ENCODE measurements at regions not wholly inside any gene's neighbourhood (a gene's known extent, or its start where the extent isn't known, plus 50 kb on each side); places are given as distances from the start of the nearest gene placed in this dataset.

DNA sequence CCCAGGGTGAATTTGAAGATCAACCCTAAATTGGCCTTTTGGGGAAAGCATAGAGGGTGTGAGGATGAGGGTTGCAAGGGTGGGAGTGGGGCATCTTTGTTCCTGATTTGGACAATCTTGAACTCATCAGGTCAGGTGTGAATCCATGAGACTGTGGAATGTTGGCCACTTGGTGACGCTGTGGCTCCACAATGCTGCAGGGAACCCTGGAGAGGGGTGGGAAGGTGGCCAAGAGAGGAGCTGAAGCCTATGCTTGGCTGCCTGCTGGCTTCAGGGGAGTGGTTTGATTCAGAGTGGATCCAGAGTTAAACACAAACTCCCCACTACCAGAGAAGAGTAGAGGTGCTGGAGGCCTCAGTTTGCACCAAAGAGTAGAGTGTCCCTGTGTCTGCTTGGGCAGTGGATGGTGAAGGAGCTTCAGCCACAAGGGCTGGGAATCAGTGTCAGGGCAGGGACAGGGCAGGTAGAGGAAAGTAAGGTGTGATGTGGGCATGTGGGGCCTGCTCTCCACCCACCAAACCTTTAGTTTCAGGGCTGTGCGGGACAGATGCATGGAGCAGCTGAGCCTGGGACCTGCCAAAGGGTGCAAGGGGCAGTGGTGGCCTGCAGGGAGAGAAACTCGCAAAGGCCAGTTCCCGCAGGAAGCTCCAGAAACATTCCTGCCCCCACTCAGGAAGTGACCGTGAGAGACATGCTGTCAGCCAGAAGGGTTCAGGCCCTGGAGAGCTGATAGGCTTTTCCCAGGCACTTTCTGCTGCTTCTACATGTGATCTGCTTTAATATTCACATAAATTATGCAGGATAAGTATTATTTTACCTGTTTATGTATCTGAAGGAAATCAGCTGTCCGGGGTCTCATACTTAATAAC lies 81.0 kb upstream of the PRSS58 start:
- H3K36me3 ChIP-seq = no peaks in the 10 kb centered on the region
- H3K9me3 ChIP-seq = no peaks in the 10 kb centered on the region
- WGBS, 5 donors = 50 to 73% (median 58%) methylated on average over 5 to 6 of the region's 6 CpGs
- TF ChIP-seq POLR2AphosphoS5 (IDR thresholded peaks at IDR 0.05) (no peak), POLR2A (IDR thresholded peaks at IDR 0.05) (no peak)
- TF ChIP-seq, protein P1, sequence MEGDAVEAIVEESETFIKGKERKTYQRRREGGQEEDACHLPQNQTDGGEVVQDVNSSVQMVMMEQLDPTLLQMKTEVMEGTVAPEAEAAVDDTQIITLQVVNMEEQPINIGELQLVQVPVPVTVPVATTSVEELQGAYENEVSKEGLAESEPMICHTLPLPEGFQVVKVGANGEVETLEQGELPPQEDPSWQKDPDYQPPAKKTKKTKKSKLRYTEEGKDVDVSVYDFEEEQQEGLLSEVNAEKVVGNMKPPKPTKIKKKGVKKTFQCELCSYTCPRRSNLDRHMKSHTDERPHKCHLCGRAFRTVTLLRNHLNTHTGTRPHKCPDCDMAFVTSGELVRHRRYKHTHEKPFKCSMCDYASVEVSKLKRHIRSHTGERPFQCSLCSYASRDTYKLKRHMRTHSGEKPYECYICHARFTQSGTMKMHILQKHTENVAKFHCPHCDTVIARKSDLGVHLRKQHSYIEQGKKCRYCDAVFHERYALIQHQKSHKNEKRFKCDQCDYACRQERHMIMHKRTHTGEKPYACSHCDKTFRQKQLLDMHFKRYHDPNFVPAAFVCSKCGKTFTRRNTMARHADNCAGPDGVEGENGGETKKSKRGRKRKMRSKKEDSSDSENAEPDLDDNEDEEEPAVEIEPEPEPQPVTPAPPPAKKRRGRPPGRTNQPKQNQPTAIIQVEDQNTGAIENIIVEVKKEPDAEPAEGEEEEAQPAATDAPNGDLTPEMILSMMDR (IDR thresholded peaks at IDR 0.05 in 8 of 11, conservative IDR thresholded peaks at IDR 0.05 in 3 of 11) = no peak
- no peaks in the 10 kb centered on the region for H3K27me3 ChIP-seq (replicated peaks in 1 of 7)
- H3K4me1 ChIP-seq = no peaks in the 10 kb centered on the region
- no peak overlapping the region for H3K4me3 ChIP-seq
- H3K27ac ChIP-seq = no peak overlapping the region
- DNase-seq = no peak
- intact Hi-C loops (cut with DNase I; ENCODE audit: low total_unique reads) = no loop called here

DNA sequence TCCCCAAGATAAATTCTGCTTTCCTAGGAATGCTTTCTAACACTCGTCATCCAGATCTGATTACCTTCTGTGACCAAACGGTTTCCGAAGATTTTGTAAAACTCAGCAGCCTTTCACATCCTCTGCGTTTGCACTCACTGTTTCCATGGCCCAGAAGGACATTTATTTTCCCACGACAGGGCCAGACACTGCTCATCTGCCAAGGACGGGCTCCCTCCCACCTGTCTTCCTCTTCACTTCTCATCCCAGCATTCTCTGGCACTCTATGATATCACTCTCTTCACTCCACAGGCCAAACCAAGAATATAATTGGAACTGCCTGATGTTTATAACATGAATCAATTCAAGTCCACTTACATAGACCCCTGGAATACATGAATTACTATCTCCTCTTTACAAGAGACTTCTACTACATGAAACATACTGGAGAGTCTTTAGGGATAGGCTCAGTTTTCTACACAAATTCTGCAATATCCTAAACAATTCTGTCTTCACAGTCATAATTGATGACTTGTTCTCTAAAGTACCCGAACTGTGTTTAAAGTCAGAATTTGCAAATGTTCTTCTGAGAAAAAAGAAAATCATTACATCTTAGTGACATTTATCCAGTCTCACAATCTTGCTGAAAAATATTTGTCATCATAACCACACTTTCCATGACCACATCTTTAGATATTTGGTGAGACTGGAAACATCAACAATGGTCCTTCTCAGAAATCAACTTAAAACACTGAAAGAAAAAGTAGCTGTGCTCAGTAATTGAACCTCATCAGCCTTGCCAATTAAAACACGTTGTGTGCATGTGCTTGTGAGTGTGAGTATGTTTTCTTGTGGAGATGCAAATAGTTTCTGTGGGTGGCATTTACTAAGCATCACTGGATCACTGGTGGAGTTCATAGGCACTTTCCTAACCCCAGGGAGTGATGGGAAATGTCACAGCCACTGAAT lies 79.5 kb upstream of the PRSS58 start:
- TF ChIP-seq, protein P1 (IDR thresholded peaks at IDR 0.05 in 8 of 11, conservative IDR thresholded peaks at IDR 0.05 in 3 of 11) = no peak
- no peak for TF ChIP-seq POLR2A (IDR thresholded peaks at IDR 0.05)
- no peak for TF ChIP-seq POLR2AphosphoS5 (IDR thresholded peaks at IDR 0.05)
- Histone ChIP-seq H3K36me3 (no peaks in the 10 kb centered on the region), H3K4me3 (no peak overlapping the region), H3K4me1 (no peaks in the 10 kb centered on the region), H3K9me3 (no peaks in the 10 kb centered on the region), H3K27me3 (replicated peaks in 1 of 7) (no peaks in the 10 kb centered on the region), H3K27ac (no peak overlapping the region)
- WGBS, 5 donors = 69 to 79% (median 73%) methylated on average over 8 of the region's 8 CpGs
- intact Hi-C loops (cut with DNase I; ENCODE audit: low total_unique reads) = no loop called here
- no peak for DNase-seq

DNA sequence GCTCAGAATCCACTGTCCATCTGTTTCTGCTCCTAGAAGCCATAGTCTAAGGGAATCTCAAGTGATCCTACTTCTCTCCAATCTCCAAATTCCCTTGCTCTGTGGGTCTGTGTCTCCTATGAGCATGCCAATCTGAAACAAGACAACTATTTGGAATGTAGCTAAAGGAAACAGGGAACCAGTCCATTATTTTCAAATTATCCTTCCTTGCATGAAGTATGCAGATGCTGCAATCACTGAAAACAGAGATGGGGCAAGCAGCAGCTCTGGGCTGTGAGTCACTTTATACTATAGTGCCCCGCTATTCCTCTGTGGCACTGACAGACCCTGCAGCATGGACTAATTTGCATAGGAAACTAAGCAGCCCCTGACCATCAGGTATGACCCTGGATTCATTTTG lies 76.9 kb upstream of the PRSS58 start:
- intact Hi-C loops (cut with DNase I; ENCODE audit: low total_unique reads) = no loop called here
- Histone ChIP-seq H3K4me3 (no peak overlapping the region), H3K27ac (no peak overlapping the region), H3K36me3 (no peaks in the 10 kb centered on the region), H3K9me3 (no peaks in the 10 kb centered on the region), H3K27me3 (replicated peaks in 1 of 7) (no peaks in the 10 kb centered on the region), H3K4me1 (no peaks in the 10 kb centered on the region)
- no peak for DNase-seq
- TF ChIP-seq POLR2AphosphoS5 (IDR thresholded peaks at IDR 0.05) (no peak), POLR2A (IDR thresholded peaks at IDR 0.05) (no peak)
- TF ChIP-seq, protein P1 (IDR thresholded peaks at IDR 0.05 in 8 of 11, conservative IDR thresholded peaks at IDR 0.05 in 3 of 11) = no peak
- 92 to 100% (median 96%) methylated on average over 1 of the region's 1 CpG for WGBS, 5 donors

DNA sequence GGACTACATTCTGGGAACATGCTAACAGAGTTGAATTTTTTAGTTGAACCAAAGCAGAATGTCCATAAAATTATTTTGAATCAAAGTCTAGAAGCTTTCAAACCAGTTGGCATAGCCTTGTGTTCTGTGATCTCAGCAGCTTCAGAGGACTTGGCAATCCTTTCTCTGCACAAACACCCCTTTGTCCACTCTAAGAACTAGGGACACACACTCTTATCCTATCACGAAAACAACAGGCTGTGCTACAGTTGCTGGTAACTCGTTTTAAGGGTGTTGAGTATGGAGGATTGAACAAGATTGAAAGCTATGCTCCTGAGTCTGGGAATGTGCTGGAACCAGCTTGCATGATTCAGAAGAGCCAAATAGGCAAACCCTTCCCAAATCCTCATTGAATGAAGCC lies 76.4 kb upstream of the PRSS58 start:
- DNase-seq = no peak
- WGBS, 5 donors = 76 to 83% (median 79%) methylated on average over 2 of the region's 2 CpGs
- H3K4me3 ChIP-seq = no peak overlapping the region
- H3K9me3 ChIP-seq = no peaks in the 10 kb centered on the region
- H3K27me3 ChIP-seq (replicated peaks in 1 of 7) = peaks cover 0 to 4% (median 0%) of the 10 kb centered on the region in 7 donors
- H3K4me1 ChIP-seq = no peaks in the 10 kb centered on the region
- H3K36me3 ChIP-seq = no peaks in the 10 kb centered on the region
- intact Hi-C loops (cut with DNase I; ENCODE audit: low total_unique reads) = no loop called here
- TF ChIP-seq, protein P1 (IDR thresholded peaks at IDR 0.05 in 8 of 11, conservative IDR thresholded peaks at IDR 0.05 in 3 of 11) = no peak
- no peak for TF ChIP-seq POLR2AphosphoS5 (IDR thresholded peaks at IDR 0.05)
- no peak for TF ChIP-seq POLR2A (IDR thresholded peaks at IDR 0.05)
- H3K27ac ChIP-seq = no peak overlapping the region

Measured in spleen (tissue), 11 donors.